A673 (cell line): ENCODE measurements at regions not wholly inside any gene's neighbourhood (a gene's known extent, or its start where the extent isn't known, plus 50 kb on each side); places are given as distances from the start of the nearest gene placed in this dataset.

Experiments
- BruUV-seq: library from RNA; stranded (reverse); fragments of 400-500 nt; replicated peaks from 2 replicates; lab custom pipeline; 2021; lab: Mats Ljungman, UMichigan
- CTCF ChIA-PET: fragments of 300-600 bp; sonication (Branson Sonifier 250); formaldehyde crosslinking; loops from one replicate; lab custom pipeline; 2022; ENCODE audit warnings: antibody characterized with exemption; lab: Charles Lee
- POLR2A ChIA-PET: fragments of 300-600 bp; sonication (Branson Sonifier 250); formaldehyde crosslinking; loops from one replicate; lab custom pipeline; 2022; ENCODE audit warnings: antibody characterized with exemption; ENCODE audit not compliant: low non-redundant PET; lab: Charles Lee
- DNase-seq: peaks from one replicate; pipeline ENCODE4 v3.0.0-alpha.2; 2015; ENCODE audit warnings: low spot score
- H3K27ac ChIP-seq: fragments of 200-600 bp; sonication (generic); 2 replicates; pipeline ENCODE4 v1.5.1; 2016; ENCODE audit warnings: mixed run types, low read depth, mild to moderate bottlenecking, mixed read lengths, antibody characterized with exemption, low read length; ENCODE audit not compliant: poor library complexity, severe bottlenecking
- H3K27me3 ChIP-seq: fragments of 200-600 bp; sonication (generic); replicated peaks from 2 replicates; pipeline ENCODE4 v1.6.1; 2017; ENCODE audit warnings: mixed run types, low read depth, mild to moderate bottlenecking, mixed read lengths, antibody characterized with exemption, low read length; ENCODE audit not compliant: insufficient read depth, poor library complexity
- H3K36me3 ChIP-seq: fragments of 200-600 bp; sonication (generic); 2 replicates; pipeline ENCODE4 v1.6.1; 2016; ENCODE audit warnings: mixed run types, mild to moderate bottlenecking, mixed read lengths, antibody characterized with exemption, low read length; ENCODE audit not compliant: insufficient read depth, poor library complexity, severe bottlenecking
- H3K4me1 ChIP-seq: fragments of 200-600 bp; sonication (generic); 2 replicates; pipeline ENCODE4 v1.6.1; 2017; ENCODE audit warnings: mixed run types, mild to moderate bottlenecking, mixed read lengths, antibody characterized with exemption, low read length; ENCODE audit not compliant: insufficient read depth, poor library complexity, severe bottlenecking
- H3K4me3 ChIP-seq: fragments of 200-600 bp; sonication (generic); 2 replicates; pipeline ENCODE4 v1.5.1; 2016; ENCODE audit warnings: low read depth, mixed run types, mild to moderate bottlenecking, mixed read lengths, low read length; ENCODE audit not compliant: poor library complexity, severe bottlenecking
- H3K9me3 ChIP-seq: fragments of 200-600 bp; sonication (generic); 2 replicates; pipeline ENCODE4 v1.6.1; 2016; ENCODE audit warnings: mixed run types, low read depth, mild to moderate bottlenecking, mixed read lengths, antibody characterized with exemption, low read length; ENCODE audit not compliant: poor library complexity, severe bottlenecking
- CTCF ChIP-seq: fragments of 300-800, 200-600 bp; sonication (generic); conservative IDR thresholded peaks from 2 replicates; pipeline ENCODE4 v1.5.1; 2017; ENCODE audit warnings: low read depth, mild to moderate bottlenecking, antibody characterized with exemption, low read length, moderate library complexity, mixed read lengths
- EZH2 ChIP-seq: fragments of 200-600 bp; sonication (generic); IDR thresholded peaks from 2 replicates; pipeline ENCODE4 v1.6.1; 2017; ENCODE audit warnings: borderline replicate concordance, low read depth, mild to moderate bottlenecking, mixed read lengths, antibody characterized with exemption, low read length; ENCODE audit not compliant: poor library complexity, severe bottlenecking
- intact Hi-C: fragments of 100-400 bp; cut with micrococcal nuclease; formaldehyde crosslinking; loops from one replicate; pipeline ENCODE4 v1.10.0; 2022; ENCODE audit not compliant: unreplicated experiment

DNA sequence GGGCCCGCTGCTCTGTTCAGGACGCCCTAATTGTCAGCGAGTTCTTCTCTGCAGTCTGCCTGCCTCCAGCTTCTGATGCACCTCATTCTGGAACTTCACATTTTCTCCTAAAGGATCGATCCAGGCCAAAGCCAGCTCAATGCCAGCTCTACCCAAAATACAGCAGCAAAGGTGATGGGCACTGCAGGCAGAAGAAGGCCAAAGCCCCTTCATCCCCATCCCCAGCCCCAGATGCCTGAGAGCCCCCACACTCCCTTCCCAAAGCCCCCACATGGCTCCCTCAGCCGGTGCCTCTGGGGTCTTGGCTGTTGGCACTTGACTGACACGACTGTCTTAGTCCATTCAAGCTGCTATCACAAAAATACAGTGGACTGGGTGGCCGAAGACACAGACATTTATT lies 410.3 kb downstream of the BRD1 start:
- ChIA-PET CTCF (no interaction called here), POLR2A (no interaction called here)
- BruUV-seq: no TSS peak
- DNase-seq: no peak
- H3K9me3 ChIP-seq: no peaks in the 10 kb centered on the region
- H3K27ac ChIP-seq: no peak overlapping the region
- peaks cover 6% of the 10 kb centered on the region for H3K27me3 ChIP-seq
- intact Hi-C loops: no loop called here
- no peak overlapping the region for H3K4me3 ChIP-seq
- no peaks in the 10 kb centered on the region for H3K36me3 ChIP-seq
- TF ChIP-seq EZH2 (no peak), CTCF (no peak)
- no peaks in the 10 kb centered on the region for H3K4me1 ChIP-seq

- DNase-seq: no peak
- POLR2A ChIA-PET: no interaction called here
- Histone ChIP-seq H3K36me3 (no peaks in the 10 kb centered on the region), H3K4me3 (no peak overlapping the region), H3K4me1 (no peaks in the 10 kb centered on the region), H3K27ac (no peak overlapping the region), H3K27me3 (no peaks in the 10 kb centered on the region), H3K9me3 (no peaks in the 10 kb centered on the region)
- BruUV-seq: no TSS peak
- intact Hi-C loops: no loop called here
- no peak for TF ChIP-seq EZH2
- TF ChIP-seq CTCF: no peak
- CTCF ChIA-PET: no interaction called here
Measured at GRCh38 chr22:49415151-49415951, 412.3 kb downstream of the BRD1 start.

GRCh38 chr22:49413551-49413950 lies 414.1 kb downstream of the BRD1 start:
- no TSS peak for BruUV-seq
- Histone ChIP-seq H3K27me3 (peaks cover 9% of the 10 kb centered on the region), H3K4me3 (no peak overlapping the region), H3K27ac (no peak overlapping the region), H3K9me3 (no peaks in the 10 kb centered on the region), H3K4me1 (no peaks in the 10 kb centered on the region), H3K36me3 (no peaks in the 10 kb centered on the region)
- TF ChIP-seq CTCF: no peak
- no peak for TF ChIP-seq EZH2
- intact Hi-C loops: no loop called here
- ChIA-PET POLR2A (no interaction called here), CTCF (no interaction called here)
- DNase-seq: no peak
